Prostate gland (tissue), 2 donors: ENCODE measurements at regions not wholly inside any gene's neighbourhood (a gene's known extent, or its start where the extent isn't known, plus 50 kb on each side); places are given as distances from the start of the nearest gene placed in this dataset.

Source experiments
- POLR2A ChIP-seq: fragments of 450-650 bp; IDR thresholded peaks from one replicate; pipeline ENCODE4 v1.6.1; 2016; ENCODE audit warnings: antibody characterized with exemption, mild to moderate bottlenecking
- TF ChIP-seq, protein P1 (sequence below), 4 experiments: fragments of 200-600 bp in 2 of 4; fragments of 450-650 bp in 2 of 4; sonication (generic) in 2 of 4; IDR thresholded peaks; 1 replicate in 3 of 4; 2 replicates in 1 of 4; pipeline ENCODE4 v1.5.1; 2016 to 2019; ENCODE audit warnings: antibody characterized with exemption in 4 of 4, mild to moderate bottlenecking in 2 of 4, moderate library complexity in 2 of 4

DNA sequence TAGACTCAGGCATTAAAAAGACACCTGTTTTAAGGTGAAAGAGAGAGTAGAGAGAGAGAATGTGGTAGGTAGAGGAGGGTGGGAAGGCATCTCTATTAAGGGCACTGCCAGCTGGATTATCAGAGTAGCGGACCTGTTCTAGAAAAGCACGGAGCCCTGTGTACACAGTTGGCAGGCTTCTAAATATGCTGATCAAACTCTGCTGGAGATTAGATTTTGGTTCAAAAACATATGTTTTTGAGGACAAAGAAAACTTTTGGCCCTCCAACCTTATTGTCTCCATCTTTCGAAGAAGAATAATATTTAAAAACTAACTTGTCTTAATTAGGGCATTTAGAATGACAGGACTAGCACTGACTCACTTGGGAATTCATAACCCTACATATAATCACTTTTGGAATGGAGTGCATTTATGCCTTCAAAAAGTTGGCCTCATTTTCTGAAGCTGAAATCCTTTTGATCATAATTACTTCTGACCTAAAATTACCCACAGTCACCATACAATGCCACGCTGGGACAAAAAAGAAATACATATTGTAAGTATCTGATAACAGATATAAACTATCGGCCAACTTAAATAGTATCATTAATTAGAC lies 254.6 kb downstream of the MEIS1 start:
- TF ChIP-seq, protein P1, sequence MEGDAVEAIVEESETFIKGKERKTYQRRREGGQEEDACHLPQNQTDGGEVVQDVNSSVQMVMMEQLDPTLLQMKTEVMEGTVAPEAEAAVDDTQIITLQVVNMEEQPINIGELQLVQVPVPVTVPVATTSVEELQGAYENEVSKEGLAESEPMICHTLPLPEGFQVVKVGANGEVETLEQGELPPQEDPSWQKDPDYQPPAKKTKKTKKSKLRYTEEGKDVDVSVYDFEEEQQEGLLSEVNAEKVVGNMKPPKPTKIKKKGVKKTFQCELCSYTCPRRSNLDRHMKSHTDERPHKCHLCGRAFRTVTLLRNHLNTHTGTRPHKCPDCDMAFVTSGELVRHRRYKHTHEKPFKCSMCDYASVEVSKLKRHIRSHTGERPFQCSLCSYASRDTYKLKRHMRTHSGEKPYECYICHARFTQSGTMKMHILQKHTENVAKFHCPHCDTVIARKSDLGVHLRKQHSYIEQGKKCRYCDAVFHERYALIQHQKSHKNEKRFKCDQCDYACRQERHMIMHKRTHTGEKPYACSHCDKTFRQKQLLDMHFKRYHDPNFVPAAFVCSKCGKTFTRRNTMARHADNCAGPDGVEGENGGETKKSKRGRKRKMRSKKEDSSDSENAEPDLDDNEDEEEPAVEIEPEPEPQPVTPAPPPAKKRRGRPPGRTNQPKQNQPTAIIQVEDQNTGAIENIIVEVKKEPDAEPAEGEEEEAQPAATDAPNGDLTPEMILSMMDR (IDR thresholded peaks at IDR 0.05) = no peak
- TF ChIP-seq POLR2A = no peak
